H1 (cell line): ENCODE measurements at regions not wholly inside any gene's neighbourhood (a gene's known extent, or its start where the extent isn't known, plus 50 kb on each side); places are given as distances from the start of the nearest gene placed in this dataset.

Experiments used
- CTCF ChIA-PET: fragments of 300-600 bp; sonication (Branson Sonifier 250); formaldehyde crosslinking; loops from one replicate; lab custom pipeline; 2021; ENCODE audit not compliant: partially characterized antibody; lab: Charles Lee
- POLR2A ChIA-PET: fragments of 300-600 bp; sonication (Branson Sonifier 250); formaldehyde crosslinking; loops from one replicate; lab custom pipeline; 2021; ENCODE audit warnings: inconsistent platforms; ENCODE audit not compliant: partially characterized antibody; lab: Charles Lee
- DNase-seq, 2 experiments: peaks; one replicate each; pipeline versions ENCODE4 v3.0.0 to v3.0.0-alpha.2; 2010 to 2022; ENCODE audit warnings: low spot score in 2 of 2, low read depth in 1 of 2, mixed read lengths in 1 of 2
- FAIRE-seq: peaks from 2 replicates; lab custom pipeline; 2011; peaks lifted over from hg19 to GRCh38; lab: Jason Lieb, UNC
- H2AFZ ChIP-seq: 2 replicates; pipeline ENCODE4 v1.8.1; 2012; ENCODE audit warnings: low read length, inconsistent platforms
- H2AK5ac ChIP-seq: 2 replicates; pipeline ENCODE4 v1.6.1; 2013; ENCODE audit warnings: low read depth, low read length
- H2BK120ac ChIP-seq: replicated peaks from 2 replicates; pipeline ENCODE3; 2013; ENCODE audit warnings: low read depth, low read length, inconsistent platforms
- H2BK12ac ChIP-seq: 2 replicates; pipeline ENCODE4 v1.6.1; 2013; ENCODE audit warnings: low read depth, low read length
- H2BK15ac ChIP-seq: 2 replicates; pipeline ENCODE4 v1.6.1; 2013; ENCODE audit warnings: low read length
- H2BK20ac ChIP-seq: 2 replicates; pipeline ENCODE4 v1.6.1; 2013; ENCODE audit warnings: low read length
- H2BK5ac ChIP-seq: 2 replicates; pipeline ENCODE4 v1.6.1; 2013; ENCODE audit warnings: low read depth, low read length
- H3K14ac ChIP-seq: 2 replicates; pipeline ENCODE4 v1.6.1; 2013; ENCODE audit warnings: inconsistent platforms; ENCODE audit not compliant: insufficient read length
- H3K18ac ChIP-seq: 2 replicates; pipeline ENCODE4 v1.6.1; 2013; ENCODE audit warnings: low read length; ENCODE audit errors: extremely low read depth
- H3K23ac ChIP-seq: 2 replicates; pipeline ENCODE4 v1.6.1; 2013; ENCODE audit warnings: inconsistent platforms; ENCODE audit not compliant: insufficient read length
- H3K23me2 ChIP-seq: 2 replicates; pipeline ENCODE4 v1.6.1; 2013; ENCODE audit warnings: low read depth, low read length
- H3K27ac ChIP-seq: 2 replicates; pipeline ENCODE4 v1.6.1; 2011; ENCODE audit warnings: low read depth, low read length, inconsistent platforms
- H3K27me3 ChIP-seq, 4 experiments: replicated peaks in 1 of 4; 1 replicate in 1 of 4; 2 replicates in 3 of 4; pipeline versions ENCODE4 v1.6.1 to v1.8.1; 2011 to 2013; ENCODE audit warnings: low read length in 3 of 4, mild to moderate bottlenecking in 3 of 4, inconsistent platforms in 2 of 4, mixed read lengths in 2 of 4, moderate library complexity in 1 of 4; ENCODE audit not compliant: control insufficient read depth in 3 of 4, insufficient read depth in 3 of 4; ENCODE audit errors: extremely low read depth in 1 of 4
- H3K36me3 ChIP-seq, 4 experiments: 2 replicates each; pipeline versions ENCODE4 v1.6.1 to v1.8.1; 2011 to 2013; ENCODE audit warnings: mild to moderate bottlenecking in 4 of 4, low read length in 3 of 4, moderate library complexity in 2 of 4, control low read depth in 1 of 4, inconsistent platforms in 1 of 4; ENCODE audit not compliant: insufficient read depth in 4 of 4, control insufficient read depth in 2 of 4
- H3K4ac ChIP-seq: replicated peaks from 2 replicates; pipeline ENCODE3; 2013; ENCODE audit warnings: low read length, low read depth, mixed read lengths, inconsistent platforms; ENCODE audit not compliant: insufficient read length
- H3K4me1 ChIP-seq, 4 experiments: replicated peaks in 1 of 4; 1 replicate in 1 of 4; 2 replicates in 3 of 4; pipeline versions ENCODE4 v1.6.1 to v1.8.1; 2011 to 2013; ENCODE audit warnings: low read length in 3 of 4, inconsistent platforms in 2 of 4, mixed read lengths in 1 of 4; ENCODE audit not compliant: insufficient read depth in 4 of 4, control insufficient read depth in 3 of 4
- H3K4me2 ChIP-seq, 2 experiments: 2 replicates each; pipeline versions ENCODE4 v1.6.1 to v1.8.1; 2011 to 2013; ENCODE audit warnings: low read depth in 2 of 2, low read length in 2 of 2, control low read depth in 1 of 2, inconsistent platforms in 1 of 2, mild to moderate bottlenecking in 1 of 2; ENCODE audit not compliant: insufficient read depth in 1 of 2
- H3K4me3 ChIP-seq, 4 experiments: fragments of 200-600, 300-600 bp in 1 of 4; sonication (generic), shearing (Covaris generic), sonication (Bioruptor Twin) in 1 of 4; 2 replicates each; pipeline versions ENCODE4 v1.5.1 to v1.8.1; 2011 to 2016; ENCODE audit warnings: low read length in 4 of 4, low read depth in 3 of 4, control low read depth in 2 of 4, inconsistent platforms in 2 of 4, mild to moderate bottlenecking in 2 of 4, mixed read lengths in 1 of 4, moderate library complexity in 1 of 4; ENCODE audit not compliant: insufficient read depth in 2 of 4; ENCODE audit errors: extremely low read depth in 1 of 4
- H3K56ac ChIP-seq: replicated peaks from 2 replicates; pipeline ENCODE3; 2013; ENCODE audit warnings: low read depth, mild to moderate bottlenecking, mixed read lengths, low read length, inconsistent platforms; ENCODE audit not compliant: insufficient read length
- H3K79me1 ChIP-seq: 2 replicates; pipeline ENCODE4 v1.6.1; 2013; ENCODE audit warnings: low read depth, low read length, control low read depth
- H3K79me2 ChIP-seq, 2 experiments: 2 replicates each; pipeline versions ENCODE4 v1.6.1 to v1.8.1; 2012 to 2013; ENCODE audit warnings: low read length in 2 of 2, mild to moderate bottlenecking in 2 of 2, inconsistent platforms in 1 of 2; ENCODE audit not compliant: insufficient read depth in 2 of 2, control insufficient read depth in 1 of 2
- H3K9ac ChIP-seq, 4 experiments: replicated peaks in 1 of 4; 1 replicate in 1 of 4; 2 replicates in 3 of 4; pipeline versions ENCODE4 v1.6.1 to v1.8.1; 2011 to 2013; ENCODE audit warnings: low read depth in 3 of 4, low read length in 3 of 4, control low read depth in 2 of 4, mild to moderate bottlenecking in 2 of 4, moderate library complexity in 2 of 4, inconsistent platforms in 1 of 4; ENCODE audit errors: extremely low read depth in 1 of 4
- H3K9me3 ChIP-seq, 2 experiments: 2 replicates each; pipeline versions ENCODE4 v1.6.1 to v1.8.1; 2012 to 2013; ENCODE audit warnings: mild to moderate bottlenecking in 2 of 2, moderate library complexity in 2 of 2, control low read depth in 1 of 2, inconsistent platforms in 1 of 2, low read depth in 1 of 2, low read length in 1 of 2, mixed read lengths in 1 of 2; ENCODE audit not compliant: insufficient read depth in 2 of 2
- H4K20me1 ChIP-seq, 2 experiments: replicated peaks in 1 of 2; 2 replicates each; pipeline versions ENCODE3 to v1.8.1; 2011 to 2013; ENCODE audit warnings: inconsistent platforms in 2 of 2, low read length in 2 of 2, mild to moderate bottlenecking in 1 of 2; ENCODE audit not compliant: insufficient read depth in 2 of 2, control insufficient read depth in 1 of 2
- H4K5ac ChIP-seq: 2 replicates; pipeline ENCODE4 v1.6.1; 2013; ENCODE audit warnings: low read length, low read depth, mixed read lengths, inconsistent platforms; ENCODE audit not compliant: insufficient read length
- H4K8ac ChIP-seq: 2 replicates; pipeline ENCODE4 v1.8.0; 2013; ENCODE audit warnings: mild to moderate bottlenecking, moderate library complexity, low read length, inconsistent platforms; ENCODE audit not compliant: insufficient read depth; ENCODE audit errors: extremely low read depth
- H4K91ac ChIP-seq: replicated peaks from 2 replicates; pipeline ENCODE3; 2013; ENCODE audit warnings: low read length, mixed read lengths, inconsistent platforms; ENCODE audit not compliant: insufficient read length
- ASH2L ChIP-seq: fragments of 200-600, 300-600 bp; sonication (generic); IDR thresholded peaks from one replicate; pipeline ENCODE4 v1.7.1; 2017; ENCODE audit warnings: low read length
- BRCA1 ChIP-seq: IDR thresholded peaks from 2 replicates; pipeline ENCODE4 v1.6.1; 2012; ENCODE audit warnings: low read depth, low read length, improper control_type of control experiment
- CREB1 ChIP-seq: IDR thresholded peaks from 2 replicates; pipeline ENCODE4 v1.6.1; 2012; ENCODE audit warnings: inconsistent platforms
- CTCF ChIP-seq, 3 experiments: IDR thresholded peaks; 1 replicate in 2 of 3; 2 replicates in 1 of 3; pipeline versions ENCODE4 v1.5.1 to v1.6.1; 2011; ENCODE audit warnings: low read length in 3 of 3, mild to moderate bottlenecking in 3 of 3, inconsistent platforms in 2 of 3, low read depth in 1 of 3, moderate library complexity in 1 of 3; ENCODE audit not compliant: insufficient read depth in 1 of 3; ENCODE audit errors: control extremely low read depth in 1 of 3
- GTF2F1 ChIP-seq: IDR thresholded peaks from 2 replicates; pipeline ENCODE4 v1.6.1; 2012; ENCODE audit warnings: low read depth, low read length, improper control_type of control experiment, borderline replicate concordance
- MAFK ChIP-seq: IDR thresholded peaks from 2 replicates; pipeline ENCODE4 v1.6.1; 2012; ENCODE audit warnings: low read depth, mild to moderate bottlenecking, improper control_type of control experiment, low read length
- NANOG ChIP-seq: IDR thresholded peaks from 2 replicates; pipeline ENCODE4 v1.6.1; 2011; ENCODE audit warnings: low read length, low read depth, mild to moderate bottlenecking, inconsistent platforms; ENCODE audit not compliant: insufficient read depth, poor library complexity, severe bottlenecking
- POLR2A ChIP-seq, 2 experiments: IDR thresholded peaks; 1 replicate in 1 of 2; 2 replicates in 1 of 2; pipeline ENCODE4 v1.6.1; 2011; ENCODE audit warnings: low read depth in 2 of 2, low read length in 2 of 2, mild to moderate bottlenecking in 2 of 2; ENCODE audit errors: control extremely low read depth in 1 of 2
- RFX5 ChIP-seq: IDR thresholded peaks from 2 replicates; pipeline ENCODE4 v1.6.1; 2011; ENCODE audit warnings: low read depth, low read length, improper control_type of control experiment, borderline replicate concordance
- RXRA ChIP-seq: IDR thresholded peaks from 2 replicates; pipeline ENCODE4 v1.6.1; 2011; ENCODE audit warnings: low read depth, mild to moderate bottlenecking, low read length, moderate library complexity; ENCODE audit not compliant: insufficient read depth
- SIN3A ChIP-seq, 2 experiments: IDR thresholded peaks in 1 of 2; conservative IDR thresholded peaks in 1 of 2; 2 replicates each; pipeline ENCODE4 v1.6.1; 2011 to 2012; ENCODE audit warnings: low read length in 2 of 2, improper control_type of control experiment in 1 of 2, low read depth in 1 of 2, mild to moderate bottlenecking in 1 of 2
- TAF1 ChIP-seq: IDR thresholded peaks from 2 replicates; pipeline ENCODE4 v1.6.1; 2011; ENCODE audit warnings: mild to moderate bottlenecking, low read depth, low read length
- TAF7 ChIP-seq: optimal IDR thresholded peaks from 2 replicates; pipeline ENCODE3; 2011; ENCODE audit warnings: low read depth, mild to moderate bottlenecking, inconsistent platforms, low read length, moderate library complexity, borderline replicate concordance
- WGBS, 2 experiments: shearing (Covaris generic) in 1 of 2; methylation state at CpG; one replicate each; pipeline versions ENCODE4 v1.1.6 to v1.1.7; 2013 to 2015; ENCODE audit warnings: low lambda C conversion rate in 2 of 2, mixed read lengths in 2 of 2, inconsistent platforms in 1 of 2, low coverage in 1 of 2, missing lambda C conversion rate in 1 of 2; ENCODE audit not compliant: insufficient replicate concordance in 2 of 2, insufficient coverage in 1 of 2, insufficient read length in 1 of 2; ENCODE audit errors: extremely low coverage in 1 of 2, missing lambda C conversion rate in 1 of 2; 5-methylcytosine and 5-hydroxymethylcytosine counted together

GRCh38 chr5:167036585-167036984 is 1254.9 kb upstream of the WWC1 start:
- Histone ChIP-seq H3K23me2 (no peaks in the 10 kb centered on the region), H3K4me1 (no peaks in the 10 kb centered on the region), H3K79me1 (no peaks in the 10 kb centered on the region), H4K91ac (no peak overlapping the region), H4K20me1 (no peaks in the 10 kb centered on the region), H2BK15ac (no peak overlapping the region), H3K4ac (no peak overlapping the region), H3K4me2 (no peak overlapping the region), H2BK20ac (no peak overlapping the region), H4K8ac (no peak overlapping the region), H2AFZ (no peak overlapping the region), H3K79me2 (no peaks in the 10 kb centered on the region), H2BK120ac (no peak overlapping the region), H3K23ac (no peak overlapping the region), H4K5ac (no peak overlapping the region), H3K18ac (no peak overlapping the region), H3K9ac (no peak overlapping the region), H3K27me3 (no peaks in the 10 kb centered on the region), H3K27ac (no peak overlapping the region), H3K4me3 (no peak overlapping the region), H2AK5ac (no peak overlapping the region), H3K36me3 (no peaks in the 10 kb centered on the region), H2BK12ac (no peak overlapping the region), H2BK5ac (no peak overlapping the region), H3K56ac (no peak overlapping the region), H3K14ac (no peak overlapping the region), H3K9me3 (no peaks in the 10 kb centered on the region)
- FAIRE-seq (no peak), DNase-seq (no peak)
- CTCF ChIA-PET, result interaction anchor here (8.0 kb wide), 1 partner anchor 13 kb away, joined by 67 read pairs; no protein-coding TSS in a partner anchor
- WGBS, 2 experiments, result 84% methylated on average over 4 of the region's 4 CpGs; no CpG with 5 or more reads in 1 of the 2 experiments
- POLR2A ChIA-PET, result no interaction called here
- TF ChIP-seq GTF2F1 (no peak), BRCA1 (no peak), TAF1 (no peak), RXRA (no peak), NANOG (no peak), POLR2A (IDR thresholded peaks at IDR 0.05; ENCODE audit: control extremely low read depth in 1 of 2, low read depth in 2 of 2, low read length in 2 of 2) (no peak), CREB1 (no peak), SIN3A (conservative IDR thresholded peaks at IDR 0.05 in 1 of 2, IDR thresholded peaks at IDR 0.05 in 1 of 2; ENCODE audit: low read depth in 1 of 2, low read length in 2 of 2) (no peak), TAF7 (no peak), ASH2L (no peak), RFX5 (no peak), MAFK (no peak), CTCF (IDR thresholded peaks at IDR 0.05; ENCODE audit: control extremely low read depth in 1 of 3, insufficient read depth in 1 of 3, low read depth in 1 of 3, low read length in 3 of 3) (no peak)
